ENCODE measurements at regions not wholly inside any gene's neighbourhood (a gene's known extent, or its start where the extent isn't known, plus 50 kb on each side); places are given as distances from the start of the nearest gene placed in this dataset.

DNA sequence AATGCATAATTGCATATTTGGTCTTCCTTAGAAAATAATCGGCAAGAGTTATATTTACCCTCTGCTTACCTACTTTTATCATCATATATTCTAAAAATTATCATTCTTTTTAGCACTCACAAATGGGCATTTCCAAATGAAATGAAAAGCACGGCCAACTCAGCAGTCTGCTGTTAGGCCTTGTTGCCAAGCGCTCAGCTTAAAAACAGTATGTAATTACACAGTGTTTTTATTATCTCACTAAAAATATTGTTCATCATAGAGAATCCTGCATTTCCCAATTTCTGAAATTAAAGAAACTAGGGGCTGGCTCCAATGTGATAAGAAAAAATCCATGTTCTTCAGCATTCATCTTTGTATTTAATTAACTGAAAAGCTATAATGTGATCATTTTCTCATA is 391.7 kb upstream of the ADARB2 start:
- no peaks in the 10 kb centered on the region for H3K36me3 ChIP-seq
- no peak overlapping the region for H3K27ac ChIP-seq
- H3K4me3 ChIP-seq = no peak overlapping the region
- WGBS, 2 donors = 89 to 91% methylated on average over 3 of the region's 3 CpGs
- TF ChIP-seq POLR2AphosphoS5 (IDR thresholded peaks at IDR 0.05) (no peak), EP300 (IDR thresholded peaks at IDR 0.05) (no peak), POLR2A (IDR thresholded peaks at IDR 0.05) (no peak)
- TF ChIP-seq, protein P1, sequence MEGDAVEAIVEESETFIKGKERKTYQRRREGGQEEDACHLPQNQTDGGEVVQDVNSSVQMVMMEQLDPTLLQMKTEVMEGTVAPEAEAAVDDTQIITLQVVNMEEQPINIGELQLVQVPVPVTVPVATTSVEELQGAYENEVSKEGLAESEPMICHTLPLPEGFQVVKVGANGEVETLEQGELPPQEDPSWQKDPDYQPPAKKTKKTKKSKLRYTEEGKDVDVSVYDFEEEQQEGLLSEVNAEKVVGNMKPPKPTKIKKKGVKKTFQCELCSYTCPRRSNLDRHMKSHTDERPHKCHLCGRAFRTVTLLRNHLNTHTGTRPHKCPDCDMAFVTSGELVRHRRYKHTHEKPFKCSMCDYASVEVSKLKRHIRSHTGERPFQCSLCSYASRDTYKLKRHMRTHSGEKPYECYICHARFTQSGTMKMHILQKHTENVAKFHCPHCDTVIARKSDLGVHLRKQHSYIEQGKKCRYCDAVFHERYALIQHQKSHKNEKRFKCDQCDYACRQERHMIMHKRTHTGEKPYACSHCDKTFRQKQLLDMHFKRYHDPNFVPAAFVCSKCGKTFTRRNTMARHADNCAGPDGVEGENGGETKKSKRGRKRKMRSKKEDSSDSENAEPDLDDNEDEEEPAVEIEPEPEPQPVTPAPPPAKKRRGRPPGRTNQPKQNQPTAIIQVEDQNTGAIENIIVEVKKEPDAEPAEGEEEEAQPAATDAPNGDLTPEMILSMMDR (IDR thresholded peaks at IDR 0.05) = no peak
- intact Hi-C loops (cut with DNase I) = no loop called here
- no peaks in the 10 kb centered on the region for H3K27me3 ChIP-seq
- no peaks in the 10 kb centered on the region for H3K9me3 ChIP-seq
- DNase-seq = no peak
- no peaks in the 10 kb centered on the region for H3K4me1 ChIP-seq

DNA sequence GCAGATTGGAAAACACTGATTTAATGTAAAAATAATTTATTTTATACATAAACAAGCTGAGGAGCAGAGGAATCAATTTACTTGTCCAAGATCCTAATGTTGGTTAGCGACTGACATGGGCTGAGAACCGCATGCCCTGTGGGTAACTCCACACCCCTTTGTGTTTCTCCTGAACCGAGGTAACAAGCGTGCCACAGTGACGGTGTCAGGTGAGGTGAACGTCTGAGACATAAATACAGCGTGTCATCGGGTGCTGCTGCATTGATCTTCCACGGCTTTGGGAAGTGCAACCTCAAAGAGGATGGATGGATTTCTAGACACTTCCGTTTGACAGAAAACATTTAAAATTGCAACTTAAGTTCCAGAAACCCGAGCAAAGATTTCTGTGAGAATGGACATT is 386.8 kb upstream of the ADARB2 start:
- Histone ChIP-seq H3K27ac (no peak overlapping the region), H3K36me3 (no peaks in the 10 kb centered on the region), H3K4me1 (no peaks in the 10 kb centered on the region), H3K9me3 (peaks cover 0 to 2% (median 0%) of the 10 kb centered on the region in 4 donors), H3K27me3 (no peaks in the 10 kb centered on the region), H3K4me3 (no peak overlapping the region)
- intact Hi-C loops (cut with DNase I) = no loop called here
- WGBS, 2 donors = 89 to 90% methylated on average over 11 of the region's 11 CpGs
- no peak for DNase-seq
- no peak for TF ChIP-seq POLR2AphosphoS5 (IDR thresholded peaks at IDR 0.05)
- no peak for TF ChIP-seq EP300 (IDR thresholded peaks at IDR 0.05)
- TF ChIP-seq POLR2A (IDR thresholded peaks at IDR 0.05) = no peak
- TF ChIP-seq, protein P1 (IDR thresholded peaks at IDR 0.05) = no peak

DNA sequence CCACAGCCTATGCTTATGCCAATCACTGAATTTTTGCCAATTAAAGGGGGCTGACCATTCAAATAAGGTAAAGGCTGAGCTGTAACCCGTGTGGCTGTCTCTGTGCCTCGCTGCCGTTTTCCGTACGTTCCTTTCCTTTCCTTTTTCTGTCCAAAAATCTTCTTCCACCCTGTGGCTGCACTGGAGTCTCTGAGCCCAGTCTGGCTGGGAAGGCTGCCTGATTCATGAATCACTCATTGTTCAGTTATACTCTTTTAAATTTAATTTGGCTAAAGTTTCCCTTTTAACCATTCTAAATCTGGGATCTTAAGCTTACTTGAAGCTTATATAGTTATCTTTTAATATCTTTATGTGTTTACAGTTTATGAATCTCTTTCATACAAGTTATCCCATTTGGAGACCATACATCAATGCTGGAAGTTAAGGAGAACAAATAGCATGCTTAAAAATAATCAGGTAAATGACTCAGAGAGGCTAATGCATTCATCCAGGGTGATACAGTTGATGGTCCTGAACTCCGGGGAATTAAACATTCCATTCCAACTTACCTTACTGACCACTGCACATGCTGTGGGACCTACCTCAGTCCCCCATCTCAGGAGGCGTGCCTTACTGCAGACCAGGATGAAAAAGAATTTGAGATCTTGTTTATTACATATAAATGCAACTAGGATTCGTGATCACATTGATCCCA is 385.3 kb upstream of the ADARB2 start:
- Histone ChIP-seq H3K4me3 (no peak overlapping the region), H3K27me3 (no peaks in the 10 kb centered on the region), H3K27ac (no peak overlapping the region), H3K4me1 (no peaks in the 10 kb centered on the region), H3K9me3 (peaks cover 0 to 4% (median 0%) of the 10 kb centered on the region in 4 donors), H3K36me3 (no peaks in the 10 kb centered on the region)
- no peak for DNase-seq
- TF ChIP-seq, protein P1 (IDR thresholded peaks at IDR 0.05) = no peak
- intact Hi-C loops (cut with DNase I) = no loop called here
- WGBS, 2 donors = 77 to 87% methylated on average over 8 of the region's 8 CpGs

DNA sequence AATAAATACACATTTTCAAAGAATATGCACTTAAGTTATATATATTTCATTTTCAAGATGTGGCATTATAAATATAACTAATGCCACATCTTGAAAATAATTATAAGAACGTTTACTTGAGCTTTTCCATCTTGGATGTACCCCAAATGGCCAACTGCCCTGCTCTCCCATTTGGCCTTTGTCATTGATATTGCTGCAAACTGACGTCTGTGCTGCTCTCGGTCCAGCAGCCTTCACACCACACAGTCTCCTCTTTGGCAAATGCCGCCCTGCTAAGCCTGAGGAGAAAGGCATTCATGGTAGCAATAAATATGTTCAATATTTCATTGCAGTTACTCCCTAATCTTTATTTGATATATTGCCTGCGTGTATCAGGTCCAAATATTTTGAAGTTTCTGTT is 384.6 kb upstream of the ADARB2 start:
- Histone ChIP-seq H3K4me3 (no peak overlapping the region), H3K27ac (no peak overlapping the region), H3K4me1 (no peaks in the 10 kb centered on the region), H3K36me3 (no peaks in the 10 kb centered on the region), H3K27me3 (no peaks in the 10 kb centered on the region), H3K9me3 (peaks cover 0 to 4% (median 0%) of the 10 kb centered on the region in 4 donors)
- no peak for TF ChIP-seq EP300 (IDR thresholded peaks at IDR 0.05)
- DNase-seq = no peak
- intact Hi-C loops (cut with DNase I) = no loop called here
- WGBS, 2 donors = 48 to 57% methylated on average over 5 of the region's 5 CpGs

DNA sequence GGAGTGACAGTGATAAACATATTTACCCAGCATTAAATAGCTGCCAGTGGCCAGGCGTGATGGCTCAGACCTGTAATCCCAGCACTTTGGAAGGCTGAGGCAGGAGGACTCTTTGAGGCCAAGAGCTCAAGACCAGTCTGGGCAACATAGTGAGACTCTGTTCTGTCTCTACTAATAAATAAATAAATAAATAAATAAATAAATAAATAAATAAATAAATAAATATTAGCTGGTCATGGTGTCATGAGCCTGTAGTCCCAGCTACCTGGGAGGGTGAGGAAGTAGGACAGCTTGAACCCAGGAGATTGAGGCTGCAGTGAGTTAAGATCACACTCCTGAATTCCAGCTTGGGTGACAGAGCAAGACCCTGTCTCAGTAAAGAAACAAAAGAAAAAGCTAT is 384.0 kb upstream of the ADARB2 start:
- no peaks in the 10 kb centered on the region for H3K36me3 ChIP-seq
- TF ChIP-seq, protein P1 (IDR thresholded peaks at IDR 0.05) = no peak
- TF ChIP-seq POLR2AphosphoS5 (IDR thresholded peaks at IDR 0.05) (no peak), EP300 (IDR thresholded peaks at IDR 0.05) (no peak), POLR2A (IDR thresholded peaks at IDR 0.05) (no peak)
- H3K27me3 ChIP-seq = no peaks in the 10 kb centered on the region
- intact Hi-C loops (cut with DNase I) = no loop called here
- DNase-seq = no peak
- H3K27ac ChIP-seq = no peak overlapping the region
- WGBS, 2 donors = 73 to 91% methylated on average over 1 of the region's 1 CpG
- H3K9me3 ChIP-seq = peaks cover 0 to 8% (median 0%) of the 10 kb centered on the region in 4 donors
- no peak overlapping the region for H3K4me3 ChIP-seq
- no peaks in the 10 kb centered on the region for H3K4me1 ChIP-seq

Data from sigmoid colon (tissue), 6 donors.